ENCODE measurements at regions not wholly inside any gene's neighbourhood (a gene's known extent, or its start where the extent isn't known, plus 50 kb on each side); places are given as distances from the start of the nearest gene placed in this dataset.

- ChIA-PET CTCF (no interaction called here), POLR2A (no interaction called here)
- no peak for TF ChIP-seq CTCF (IDR thresholded peaks at IDR 0.05; ENCODE audit: low read depth, low read length)
Observed at GRCh38 chr6:170052991-170053821, 237.7 kb downstream of the DLL1 start.

DNA sequence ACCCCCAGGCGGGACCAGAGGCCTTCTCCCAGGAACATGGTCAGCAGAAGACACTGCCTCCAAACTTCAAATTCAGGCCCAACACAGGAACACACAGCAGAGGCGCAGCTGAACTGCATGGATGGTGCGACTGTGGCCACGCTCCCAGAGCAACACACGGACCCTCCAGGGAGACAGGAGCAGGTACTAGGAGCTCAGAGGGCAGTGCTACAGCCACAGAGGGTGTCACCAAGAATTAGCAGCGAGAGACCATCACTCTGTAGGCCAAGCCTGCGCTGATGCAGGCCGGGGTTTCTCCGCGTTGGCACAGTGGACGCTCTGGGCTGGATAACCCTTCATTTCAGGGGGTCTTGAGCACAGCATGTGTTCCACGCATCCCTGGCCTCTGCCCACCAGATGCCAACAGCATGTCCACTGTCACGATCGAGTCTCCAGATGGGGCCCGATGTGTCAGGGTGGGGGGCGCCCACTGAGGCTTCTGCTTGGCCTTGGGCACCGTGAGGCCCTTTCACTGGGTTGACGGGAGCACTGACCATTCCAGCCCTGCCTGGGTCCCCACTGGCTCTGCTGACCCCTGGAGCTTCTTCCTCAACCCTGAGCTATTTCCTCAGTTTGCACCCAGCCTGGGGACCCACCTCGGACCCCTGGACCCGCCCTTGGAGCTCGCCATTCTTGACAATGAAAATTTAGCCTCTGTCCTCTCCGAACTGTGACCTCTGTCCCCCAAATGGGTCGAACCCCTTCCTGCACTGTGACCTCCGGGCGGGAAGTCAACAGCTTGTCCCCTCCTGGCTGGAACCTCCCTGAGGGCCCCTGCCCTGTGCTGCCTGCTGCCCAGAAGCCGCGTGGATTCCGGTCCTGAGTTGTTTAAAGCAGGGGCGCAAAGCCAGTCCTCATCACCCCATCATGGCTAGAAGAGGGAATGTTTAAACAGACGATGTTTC lies 239.4 kb downstream of the DLL1 start:
- H3K27ac ChIP-seq (ENCODE audit: low read depth, low read length): no peak overlapping the region
- TF ChIP-seq CTCF (IDR thresholded peaks at IDR 0.05; ENCODE audit: low read depth, low read length): no peak
- POLR2A ChIA-PET: no interaction called here
- H3K9me3 ChIP-seq (ENCODE audit: control insufficient read depth, insufficient read depth, low read length): peaks cover 82% of the 10 kb centered on the region
- no peak for DNase-seq (ENCODE audit: low read depth, low spot score)
- CTCF ChIA-PET: no interaction called here
- no peaks in the 10 kb centered on the region for H3K27me3 ChIP-seq (ENCODE audit: control insufficient read depth, insufficient read depth, low read length)
- H3K4me3 ChIP-seq (ENCODE audit: low read depth, low read length): no peak overlapping the region

More at GRCh38 chr6:170052991-170053821, 237.7 kb downstream of the DLL1 start:
- DNase-seq (ENCODE audit: low read depth, low spot score): no peak
- Histone ChIP-seq H3K9me3 (ENCODE audit: control insufficient read depth, insufficient read depth, low read length) (peaks cover 87% of the 10 kb centered on the region), H3K27me3 (ENCODE audit: control insufficient read depth, insufficient read depth, low read length) (no peaks in the 10 kb centered on the region), H3K27ac (ENCODE audit: low read depth, low read length) (no peak overlapping the region), H3K4me3 (ENCODE audit: low read depth, low read length) (no peak overlapping the region)

DNA sequence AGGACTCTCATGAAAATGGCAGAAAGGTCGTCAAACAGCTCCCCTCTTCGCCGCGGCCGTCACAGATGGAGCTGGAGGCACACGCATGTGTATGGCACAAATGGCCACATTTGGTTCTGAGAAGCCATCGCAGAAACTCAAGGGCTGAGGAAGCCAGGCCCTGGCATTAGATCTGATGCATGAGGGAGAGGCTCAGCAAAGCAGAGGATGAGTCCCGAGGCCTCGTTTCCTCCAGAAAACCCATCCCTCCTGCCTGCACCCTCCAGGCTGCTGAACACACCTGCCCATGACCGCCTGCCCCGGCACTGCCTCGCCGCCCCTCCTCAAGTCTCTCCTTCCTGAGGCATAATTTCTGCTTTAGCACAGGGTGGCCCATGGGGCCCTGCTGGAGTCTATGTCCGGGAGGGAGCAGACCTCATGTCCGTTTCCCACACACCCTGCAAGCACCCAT lies 240.3 kb downstream of the DLL1 start:
- no peak for DNase-seq (ENCODE audit: low read depth, low spot score)
- POLR2A ChIA-PET: no interaction called here
- Histone ChIP-seq H3K27me3 (ENCODE audit: control insufficient read depth, insufficient read depth, low read length) (no peaks in the 10 kb centered on the region), H3K9me3 (ENCODE audit: control insufficient read depth, insufficient read depth, low read length) (peaks cover 82% of the 10 kb centered on the region), H3K4me3 (ENCODE audit: low read depth, low read length) (no peak overlapping the region), H3K27ac (ENCODE audit: low read depth, low read length) (no peak overlapping the region)
- no peak for TF ChIP-seq CTCF (IDR thresholded peaks at IDR 0.05; ENCODE audit: low read depth, low read length)
- CTCF ChIA-PET: no interaction called here

DNA sequence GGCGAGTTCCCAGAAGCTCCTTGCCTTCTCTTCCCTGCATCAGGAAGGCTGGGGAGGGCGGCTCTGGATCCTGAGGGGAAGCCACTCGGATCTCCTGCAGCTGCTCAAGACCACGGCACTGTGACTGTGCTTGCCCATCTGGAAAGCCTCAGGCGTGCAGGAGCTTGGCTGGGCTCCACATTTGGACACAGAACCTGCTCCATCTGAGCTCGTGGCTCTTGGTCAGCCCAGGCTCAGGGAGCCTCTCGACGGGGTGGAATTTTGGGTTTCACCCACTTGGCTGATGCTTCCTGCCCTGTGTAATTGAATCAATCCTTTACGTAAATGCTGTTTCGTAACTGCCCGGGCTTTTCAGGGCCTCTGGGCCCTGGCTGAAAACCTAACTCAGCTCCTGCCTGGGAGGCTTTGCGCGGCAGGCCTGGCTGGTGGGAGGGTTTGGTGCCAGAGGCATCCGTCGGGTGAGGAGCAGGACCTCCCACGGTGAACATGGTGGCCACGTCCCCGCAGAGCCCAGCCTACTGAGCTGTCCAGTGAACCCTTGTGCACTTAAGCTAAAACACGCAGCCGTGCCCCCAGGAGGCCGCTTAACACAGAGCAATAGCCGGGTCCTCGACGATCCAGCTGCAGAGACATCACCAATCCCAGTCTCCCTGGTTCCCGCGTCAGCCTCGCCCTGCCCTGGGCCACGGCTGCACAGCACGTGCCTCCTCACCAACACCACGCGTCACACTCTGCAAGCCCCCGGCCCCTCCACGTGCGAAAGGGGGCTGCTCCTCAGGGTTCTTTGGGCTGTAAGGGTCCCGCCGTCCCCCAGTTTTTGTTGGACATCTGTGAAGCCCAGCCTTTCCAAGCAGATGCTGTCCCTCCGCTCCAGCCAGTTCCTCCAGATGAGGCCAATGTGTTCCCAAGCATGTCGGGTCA lies 241.0 kb downstream of the DLL1 start:
- CTCF ChIA-PET: no interaction called here
- POLR2A ChIA-PET: no interaction called here

More for the DNA sequence above, 241.0 kb downstream of the DLL1 start:
- H3K27ac ChIP-seq (ENCODE audit: low read depth, low read length): peak overlapping the region; percentile 31
- no peaks in the 10 kb centered on the region for H3K27me3 ChIP-seq (ENCODE audit: control insufficient read depth, insufficient read depth, low read length)
- DNase-seq (ENCODE audit: low read depth, low spot score): peak; percentile 15
- TF ChIP-seq CTCF (IDR thresholded peaks at IDR 0.05; ENCODE audit: low read depth, low read length): no peak
- peaks cover 85% of the 10 kb centered on the region for H3K9me3 ChIP-seq (ENCODE audit: control insufficient read depth, insufficient read depth, low read length)
- H3K4me3 ChIP-seq (ENCODE audit: low read depth, low read length): no peak overlapping the region
